Tibial nerve (tissue), 4 donors: ENCODE measurements at regions not wholly inside any gene's neighbourhood (a gene's known extent, or its start where the extent isn't known, plus 50 kb on each side); places are given as distances from the start of the nearest gene placed in this dataset.

ENCODE experiments used
- DNase-seq, 2 donors: peaks; one replicate each; pipeline ENCODE4 v3.0.0-alpha.2; 2019; ENCODE audit warnings: low spot score in 2 of 2
- H3K27ac ChIP-seq, 4 donors: fragments of 200-600 bp; sonication (generic) in 3 of 4; one replicate each; pipeline ENCODE4 v1.5.1; 2017 to 2019; ENCODE audit warnings: mild to moderate bottlenecking in 1 of 4
- H3K27me3 ChIP-seq, 2 donors: fragments of 200-600 bp; sonication (generic) in 1 of 2; one replicate each; pipeline versions ENCODE4 v1.5.1 to v1.6.0; 2017 to 2019
- H3K36me3 ChIP-seq, 3 donors: fragments of 200-600 bp; sonication (generic); one replicate each; pipeline ENCODE4 v1.5.1; 2018 to 2019
- H3K4me1 ChIP-seq, 4 donors: fragments of 200-600 bp; sonication (generic) in 3 of 4; one replicate each; pipeline ENCODE4 v1.5.1; 2017 to 2019
- H3K4me3 ChIP-seq, 4 donors: fragments of 200-600 bp; sonication (generic) in 3 of 4; one replicate each; pipeline ENCODE4 v1.5.1; 2017 to 2019; ENCODE audit warnings: mild to moderate bottlenecking in 1 of 4, moderate library complexity in 1 of 4
- H3K9me3 ChIP-seq, 4 donors: fragments of 200-600 bp; sonication (generic) in 3 of 4; one replicate each; pipeline ENCODE4 v1.5.1; 2017 to 2019
- EP300 ChIP-seq, 2 donors: sonication (generic); formaldehyde crosslinking; IDR thresholded peaks; one replicate each; pipeline ENCODE4 v1.6.1; 2017; ENCODE audit warnings: antibody characterized with exemption in 2 of 2, mild to moderate bottlenecking in 1 of 2
- POLR2A ChIP-seq, 2 donors: fragments of 450-650 bp; IDR thresholded peaks; one replicate each; pipeline ENCODE4 v1.6.1; 2017; ENCODE audit warnings: antibody characterized with exemption in 2 of 2, mild to moderate bottlenecking in 2 of 2, moderate library complexity in 2 of 2
- whole genome bisulfite sequencing, 2 donors: methylation state at CpG; one replicate each; pipeline ENCODE4 v1.1.5; 2018; 5-methylcytosine and 5-hydroxymethylcytosine counted together
- TF ChIP-seq, protein P1 (sequence below), 5 experiments: fragments of 200-600 bp in 3 of 5; fragments of 450-650 bp in 2 of 5; sonication (generic) in 3 of 5; IDR thresholded peaks; one replicate each; pipeline ENCODE4 v1.5.1; 2016 to 2019; ENCODE audit warnings: antibody characterized with exemption in 5 of 5, mild to moderate bottlenecking in 3 of 5, moderate library complexity in 2 of 5

DNA sequence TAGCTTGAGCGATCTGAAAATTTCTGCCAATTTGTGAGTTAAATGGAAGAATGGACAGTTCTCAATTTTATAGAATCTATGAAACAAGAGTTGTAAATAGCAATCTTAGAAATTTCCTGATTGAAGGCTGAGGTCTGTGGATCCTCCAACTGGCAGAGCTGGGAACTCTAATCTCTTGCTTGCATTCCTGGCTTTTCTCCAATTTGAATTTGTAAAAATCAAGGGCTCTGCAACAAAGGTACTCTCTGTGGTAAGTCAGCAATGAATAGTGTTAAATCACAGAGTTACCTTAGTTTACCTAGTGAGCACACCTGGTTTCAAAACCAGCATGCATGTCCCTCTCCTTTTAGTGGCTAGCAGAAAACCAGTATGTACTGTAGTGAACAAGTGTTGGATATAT, 1070.5 kb downstream of the TDRD15 start:
- H3K4me3 ChIP-seq = no peak overlapping the region
- no peaks in the 10 kb centered on the region for H3K36me3 ChIP-seq
- no peaks in the 10 kb centered on the region for H3K9me3 ChIP-seq
- WGBS, 2 donors = 95 to 100% methylated on average over 1 of the region's 1 CpG
- no peaks in the 10 kb centered on the region for H3K4me1 ChIP-seq
- no peak overlapping the region for H3K27ac ChIP-seq
- TF ChIP-seq EP300 (IDR thresholded peaks at IDR 0.05) (no peak), POLR2A (IDR thresholded peaks at IDR 0.05) (no peak)
- TF ChIP-seq, protein P1, sequence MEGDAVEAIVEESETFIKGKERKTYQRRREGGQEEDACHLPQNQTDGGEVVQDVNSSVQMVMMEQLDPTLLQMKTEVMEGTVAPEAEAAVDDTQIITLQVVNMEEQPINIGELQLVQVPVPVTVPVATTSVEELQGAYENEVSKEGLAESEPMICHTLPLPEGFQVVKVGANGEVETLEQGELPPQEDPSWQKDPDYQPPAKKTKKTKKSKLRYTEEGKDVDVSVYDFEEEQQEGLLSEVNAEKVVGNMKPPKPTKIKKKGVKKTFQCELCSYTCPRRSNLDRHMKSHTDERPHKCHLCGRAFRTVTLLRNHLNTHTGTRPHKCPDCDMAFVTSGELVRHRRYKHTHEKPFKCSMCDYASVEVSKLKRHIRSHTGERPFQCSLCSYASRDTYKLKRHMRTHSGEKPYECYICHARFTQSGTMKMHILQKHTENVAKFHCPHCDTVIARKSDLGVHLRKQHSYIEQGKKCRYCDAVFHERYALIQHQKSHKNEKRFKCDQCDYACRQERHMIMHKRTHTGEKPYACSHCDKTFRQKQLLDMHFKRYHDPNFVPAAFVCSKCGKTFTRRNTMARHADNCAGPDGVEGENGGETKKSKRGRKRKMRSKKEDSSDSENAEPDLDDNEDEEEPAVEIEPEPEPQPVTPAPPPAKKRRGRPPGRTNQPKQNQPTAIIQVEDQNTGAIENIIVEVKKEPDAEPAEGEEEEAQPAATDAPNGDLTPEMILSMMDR (IDR thresholded peaks at IDR 0.05) = no peak
- no peaks in the 10 kb centered on the region for H3K27me3 ChIP-seq
- DNase-seq = no peak

DNA sequence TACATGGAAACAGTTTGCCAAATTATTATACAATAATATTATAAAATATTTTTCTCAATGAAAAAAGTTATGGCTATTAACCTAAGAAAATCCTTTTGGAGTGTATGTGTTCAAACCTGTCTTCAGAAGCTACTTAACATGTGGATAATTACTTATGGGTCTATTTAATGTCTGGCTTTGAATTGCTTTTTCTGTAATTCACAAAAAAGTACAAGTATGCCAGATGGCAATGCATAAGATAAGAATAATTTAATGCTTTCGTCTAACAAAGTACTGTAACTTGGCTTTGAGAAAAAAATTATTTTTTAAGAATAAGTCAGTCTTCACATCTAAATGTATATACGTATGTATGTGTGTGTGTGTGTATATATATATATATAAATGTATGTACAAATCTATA, 1073.0 kb downstream of the TDRD15 start:
- DNase-seq = no peak
- 86 to 89% methylated on average over 2 of the region's 2 CpGs for WGBS, 2 donors
- Histone ChIP-seq H3K27ac (no peak overlapping the region), H3K4me1 (no peaks in the 10 kb centered on the region), H3K4me3 (no peak overlapping the region), H3K9me3 (no peaks in the 10 kb centered on the region), H3K36me3 (no peaks in the 10 kb centered on the region), H3K27me3 (no peaks in the 10 kb centered on the region)
- TF ChIP-seq, protein P1 (IDR thresholded peaks at IDR 0.05) = no peak
- TF ChIP-seq POLR2A (IDR thresholded peaks at IDR 0.05) = no peak
- no peak for TF ChIP-seq EP300 (IDR thresholded peaks at IDR 0.05)

GRCh38 chr2:22198381-22199283, 1074.9 kb downstream of the TDRD15 start:
- H3K4me3 ChIP-seq = no peak overlapping the region
- TF ChIP-seq POLR2A (IDR thresholded peaks at IDR 0.05) (no peak), EP300 (IDR thresholded peaks at IDR 0.05) (no peak)
- TF ChIP-seq, protein P1 (IDR thresholded peaks at IDR 0.05) = no peak
- DNase-seq = no peak
- WGBS, 2 donors = 51 to 61% methylated on average over 9 of the region's 9 CpGs
- no peaks in the 10 kb centered on the region for H3K4me1 ChIP-seq
- H3K27ac ChIP-seq = no peak overlapping the region
- no peaks in the 10 kb centered on the region for H3K36me3 ChIP-seq
- no peaks in the 10 kb centered on the region for H3K27me3 ChIP-seq
- H3K9me3 ChIP-seq = no peaks in the 10 kb centered on the region

GRCh38 chr2:22199994-22200393, 1076.2 kb downstream of the TDRD15 start:
- no peaks in the 10 kb centered on the region for H3K4me1 ChIP-seq
- H3K9me3 ChIP-seq = no peaks in the 10 kb centered on the region
- no peak overlapping the region for H3K4me3 ChIP-seq
- H3K27me3 ChIP-seq = no peaks in the 10 kb centered on the region
- no peak overlapping the region for H3K27ac ChIP-seq
- TF ChIP-seq POLR2A (IDR thresholded peaks at IDR 0.05) = no peak
- no peak for TF ChIP-seq EP300 (IDR thresholded peaks at IDR 0.05)
- TF ChIP-seq, protein P1 (IDR thresholded peaks at IDR 0.05) = no peak
- no peaks in the 10 kb centered on the region for H3K36me3 ChIP-seq
- DNase-seq = no peak

- WGBS, 2 donors = 93 to 94% methylated on average over 3 of the region's 3 CpGs
- H3K4me3 ChIP-seq = no peak overlapping the region
- no peaks in the 10 kb centered on the region for H3K27me3 ChIP-seq
- H3K4me1 ChIP-seq = no peaks in the 10 kb centered on the region
- DNase-seq = no peak
- TF ChIP-seq, protein P1 (IDR thresholded peaks at IDR 0.05) = no peak
- TF ChIP-seq POLR2A (IDR thresholded peaks at IDR 0.05) (no peak), EP300 (IDR thresholded peaks at IDR 0.05) (no peak)
- H3K27ac ChIP-seq = no peak overlapping the region
- no peaks in the 10 kb centered on the region for H3K36me3 ChIP-seq
- no peaks in the 10 kb centered on the region for H3K9me3 ChIP-seq
Observed at GRCh38 chr2:22209545-22209944, 1085.8 kb downstream of the TDRD15 start.
